Neural progenitor cell (in vitro differentiated cells): ENCODE measurements at regions not wholly inside any gene's neighbourhood (a gene's known extent, or its start where the extent isn't known, plus 50 kb on each side); places are given as distances from the start of the nearest gene placed in this dataset.

Source experiments
- CTCF ChIP-seq: fragments of 200-600 bp; sonication (generic); IDR thresholded peaks from 2 replicates; pipeline ENCODE4 v1.5.1; 2017; ENCODE audit warnings: antibody characterized with exemption, mild to moderate bottlenecking
- EZH2 ChIP-seq: fragments of 200-600 bp; sonication (generic); IDR thresholded peaks from 2 replicates; pipeline ENCODE4 v1.6.1; 2017; ENCODE audit warnings: antibody characterized with exemption, mild to moderate bottlenecking, moderate library complexity
- EZH2phosphoT487 ChIP-seq: fragments of 200-600 bp; sonication (generic); IDR thresholded peaks from 2 replicates; pipeline ENCODE4 v1.6.1; 2017; ENCODE audit warnings: antibody characterized with exemption

GRCh38 chr3:3504686-3505085, 294.5 kb upstream of the LRRN1 start:
- no peak for TF ChIP-seq CTCF
- no peak for TF ChIP-seq EZH2
- TF ChIP-seq EZH2phosphoT487: no peak
